ENCODE measurements at regions not wholly inside any gene's neighbourhood (a gene's known extent, or its start where the extent isn't known, plus 50 kb on each side); places are given as distances from the start of the nearest gene placed in this dataset.

GRCh38 chr1:189046127-189046526 is 1431.5 kb downstream of the BRINP3 start:
- H3K9ac ChIP-seq (ENCODE audit: low read depth in 1 of 2, low read length in 2 of 2), result no peak overlapping the region
- H3K36me3 ChIP-seq (ENCODE audit: control insufficient read depth in 4 of 4, insufficient read depth in 3 of 4, low read depth in 1 of 4, low read length in 3 of 4), result no peaks in the 10 kb centered on the region
- no peak overlapping the region for H3K27ac ChIP-seq (ENCODE audit: low read depth in 1 of 2, low read length in 2 of 2)
- no peaks in the 10 kb centered on the region for H3K4me1 ChIP-seq (ENCODE audit: control insufficient read depth in 4 of 4, insufficient read depth in 4 of 4, low read length in 3 of 4)
- H3K27me3 ChIP-seq (ENCODE audit: control insufficient read depth in 4 of 4, insufficient read depth in 4 of 4, low read length in 3 of 4), result no peaks in the 10 kb centered on the region
- no peaks in the 10 kb centered on the region for H3K9me3 ChIP-seq (ENCODE audit: control insufficient read depth in 4 of 4, low read length in 3 of 4)
- DNase-seq (ENCODE audit: low spot score), result no peak
- H3K4me3 ChIP-seq (ENCODE audit: low read depth in 1 of 3, low read length in 3 of 3), result no peak overlapping the region
- TF ChIP-seq GABPA (IDR thresholded peaks at IDR 0.05 in 1 of 2, conservative IDR thresholded peaks at IDR 0.05 in 1 of 2) (no peak), TAF1 (conservative IDR thresholded peaks at IDR 0.05) (no peak), ATF3 (IDR thresholded peaks at IDR 0.05) (no peak), HNF4G (IDR thresholded peaks at IDR 0.05) (no peak), RAD21 (IDR thresholded peaks at IDR 0.05) (no peak), EGR1 (IDR thresholded peaks at IDR 0.05; ENCODE audit: low read depth in 2 of 2) (no peak), CTCF (IDR thresholded peaks at IDR 0.05; ENCODE audit: low read depth, low read length, missing input control) (no peak), FOXA2 (IDR thresholded peaks at IDR 0.05) (no peak), JUND (IDR thresholded peaks at IDR 0.05) (no peak), ZBTB33 (IDR thresholded peaks at IDR 0.05) (no peak), HNF4A (conservative IDR thresholded peaks at IDR 0.05) (no peak)
- 30% methylated on average over 2 of the region's 2 CpGs for WGBS

GRCh38 chr1:189084811-189085210 is 1392.9 kb downstream of the BRINP3 start:
- no peaks in the 10 kb centered on the region for H3K27me3 ChIP-seq (ENCODE audit: control insufficient read depth in 4 of 4, insufficient read depth in 4 of 4, low read length in 3 of 4)
- no peak overlapping the region for H3K27ac ChIP-seq (ENCODE audit: low read depth in 1 of 2, low read length in 2 of 2)
- H3K4me1 ChIP-seq (ENCODE audit: control insufficient read depth in 4 of 4, insufficient read depth in 4 of 4, low read length in 3 of 4), result no peaks in the 10 kb centered on the region
- no peaks in the 10 kb centered on the region for H3K9me3 ChIP-seq (ENCODE audit: control insufficient read depth in 4 of 4, low read length in 3 of 4)
- H3K4me3 ChIP-seq (ENCODE audit: low read depth in 1 of 3, low read length in 3 of 3), result no peak overlapping the region
- no peak overlapping the region for H3K9ac ChIP-seq (ENCODE audit: low read depth in 1 of 2, low read length in 2 of 2)
- no peaks in the 10 kb centered on the region for H3K36me3 ChIP-seq (ENCODE audit: control insufficient read depth in 4 of 4, insufficient read depth in 3 of 4, low read depth in 1 of 4, low read length in 3 of 4)
- WGBS, result 19% methylated on average over 2 of the region's 2 CpGs
- DNase-seq (ENCODE audit: low spot score), result no peak
- TF ChIP-seq GABPA (IDR thresholded peaks at IDR 0.05 in 1 of 2, conservative IDR thresholded peaks at IDR 0.05 in 1 of 2) (no peak), JUND (IDR thresholded peaks at IDR 0.05) (no peak), EGR1 (IDR thresholded peaks at IDR 0.05; ENCODE audit: low read depth in 2 of 2) (no peak), TAF1 (conservative IDR thresholded peaks at IDR 0.05) (no peak), MAX (IDR thresholded peaks at IDR 0.05) (no peak), FOXA2 (IDR thresholded peaks at IDR 0.05) (no peak), RXRA (IDR thresholded peaks at IDR 0.05) (no peak), REST (IDR thresholded peaks at IDR 0.05) (no peak), FOXA1 (IDR thresholded peaks at IDR 0.05) (no peak), YY1 (IDR thresholded peaks at IDR 0.05) (no peak), ATF3 (IDR thresholded peaks at IDR 0.05) (no peak), CTCF (IDR thresholded peaks at IDR 0.05; ENCODE audit: low read depth, low read length, missing input control) (no peak), ZBTB33 (IDR thresholded peaks at IDR 0.05) (no peak), SP1 (IDR thresholded peaks at IDR 0.05) (no peak), HNF4G (IDR thresholded peaks at IDR 0.05) (no peak), RAD21 (IDR thresholded peaks at IDR 0.05) (no peak), NR2F2 (IDR thresholded peaks at IDR 0.05) (no peak)

Measured in liver (tissue), 8 donors.